HG02678 (cell line): ENCODE measurements at regions not wholly inside any gene's neighbourhood (a gene's known extent, or its start where the extent isn't known, plus 50 kb on each side); places are given as distances from the start of the nearest gene placed in this dataset.

Experiments used
- ATAC-seq: cut with Tn5 transposase; IDR thresholded peaks from one replicate; pipeline ENCODE4 v1.9.1; 2021; ENCODE audit warnings: mild to moderate bottlenecking, moderate library complexity; ENCODE audit not compliant: unreplicated experiment

- no peak for ATAC-seq
Measured at GRCh38 chr11:28383456-28383855, 275.3 kb downstream of the METTL15 start.
